Calu3 (cell line): ENCODE measurements at regions not wholly inside any gene's neighbourhood (a gene's known extent, or its start where the extent isn't known, plus 50 kb on each side); places are given as distances from the start of the nearest gene placed in this dataset.

Experiments used
- BruUV-seq: library from RNA; stranded (reverse); fragments of 400-500 nt; replicated peaks from 2 replicates; lab custom pipeline; 2021; lab: Mats Ljungman, UMichigan
- CTCF ChIA-PET: fragments of 300-600 bp; sonication (Branson Sonifier 250); formaldehyde crosslinking; loops from one replicate; lab custom pipeline; 2022; ENCODE audit warnings: antibody characterized with exemption; lab: Charles Lee
- DNase-seq: peaks from one replicate; pipeline ENCODE4 v3.0.0; 2022
- H3K27ac Mint-ChIP-seq: one replicate; pipeline ENCODE4 v1.8.0; 2022; ENCODE audit warnings: mixed read lengths; ENCODE audit not compliant: unreplicated experiment
- H3K27me3 Mint-ChIP-seq: one replicate; pipeline ENCODE4 v1.8.0; 2022; ENCODE audit warnings: mixed read lengths; ENCODE audit not compliant: unreplicated experiment
- H3K36me3 Mint-ChIP-seq: one replicate; pipeline ENCODE4 v1.8.0; 2022; ENCODE audit warnings: mild to moderate bottlenecking, moderate library complexity, mixed read lengths; ENCODE audit not compliant: insufficient read depth, unreplicated experiment
- H3K4me1 Mint-ChIP-seq: one replicate; pipeline ENCODE4 v1.8.0; 2022; ENCODE audit warnings: mild to moderate bottlenecking, low read depth, mixed read lengths; ENCODE audit not compliant: unreplicated experiment
- H3K4me3 Mint-ChIP-seq: one replicate; pipeline ENCODE4 v1.8.0; 2022; ENCODE audit warnings: mild to moderate bottlenecking, low read depth, moderate library complexity, mixed read lengths; ENCODE audit not compliant: unreplicated experiment
- H3K9me3 Mint-ChIP-seq: one replicate; pipeline ENCODE4 v1.8.0; 2022; ENCODE audit warnings: low read depth, mixed read lengths; ENCODE audit not compliant: unreplicated experiment
- CTCF ChIP-seq: fragments of 200-600 bp; IDR thresholded peaks from one replicate; pipeline ENCODE4 v1.8.0; 2022; ENCODE audit warnings: antibody characterized with exemption; ENCODE audit not compliant: unreplicated experiment
- intact Hi-C: fragments of 100-400 bp; cut with micrococcal nuclease; formaldehyde crosslinking; loops from one replicate; pipeline ENCODE4 v1.10.0; 2022; ENCODE audit not compliant: unreplicated experiment

GRCh38 chr9:31774571-31774970 lies 609.9 kb upstream of the ACO1 start:
- intact Hi-C loops = no loop called here
- no peaks in the 10 kb centered on the region for H3K27me3 Mint-ChIP-seq
- peaks cover 7% of the 10 kb centered on the region for H3K9me3 Mint-ChIP-seq
- no peaks in the 10 kb centered on the region for H3K36me3 Mint-ChIP-seq
- no TSS peak for BruUV-seq
- H3K27ac Mint-ChIP-seq = no peak overlapping the region
- DNase-seq = no peak
- H3K4me3 Mint-ChIP-seq = no peak overlapping the region
- TF ChIP-seq CTCF = no peak
- H3K4me1 Mint-ChIP-seq = no peaks in the 10 kb centered on the region
- CTCF ChIA-PET = no interaction called here

- CTCF ChIA-PET = interaction anchor here (0.7 kb wide), 1 partner anchor 199 kb away, joined by 3 read pairs; no protein-coding TSS in a partner anchor
- Mint-ChIP-seq H3K4me3 (no peak overlapping the region), H3K27me3 (no peaks in the 10 kb centered on the region), H3K27ac (no peak overlapping the region), H3K36me3 (no peaks in the 10 kb centered on the region), H3K4me1 (no peaks in the 10 kb centered on the region), H3K9me3 (peaks cover 3% of the 10 kb centered on the region)
- no peak for DNase-seq
- BruUV-seq = no TSS peak
- intact Hi-C loops = no loop called here
- no peak for TF ChIP-seq CTCF
These were observed 608.0 kb upstream of the ACO1 start for GRCh38 chr9:31776471-31776870.

- TF ChIP-seq CTCF = no peak
- H3K36me3 Mint-ChIP-seq = no peaks in the 10 kb centered on the region
- no peak for DNase-seq
- intact Hi-C loops = no loop called here
- H3K9me3 Mint-ChIP-seq = peaks cover 2% of the 10 kb centered on the region
- CTCF ChIA-PET = no interaction called here
- no peak overlapping the region for H3K4me3 Mint-ChIP-seq
- no TSS peak for BruUV-seq
- H3K27ac Mint-ChIP-seq = no peak overlapping the region
- H3K27me3 Mint-ChIP-seq = no peaks in the 10 kb centered on the region
- no peaks in the 10 kb centered on the region for H3K4me1 Mint-ChIP-seq
These were observed 601.0 kb upstream of the ACO1 start for GRCh38 chr9:31783491-31783890.

GRCh38 chr9:31790720-31791119 lies 593.7 kb upstream of the ACO1 start:
- no peak for DNase-seq
- intact Hi-C loops = no loop called here
- CTCF ChIA-PET = no interaction called here
- Mint-ChIP-seq H3K36me3 (no peaks in the 10 kb centered on the region), H3K27me3 (no peaks in the 10 kb centered on the region), H3K4me3 (no peak overlapping the region), H3K9me3 (no peaks in the 10 kb centered on the region), H3K27ac (no peak overlapping the region), H3K4me1 (no peaks in the 10 kb centered on the region)
- TF ChIP-seq CTCF = no peak
- no TSS peak for BruUV-seq
